ENCODE measurements at regions not wholly inside any gene's neighbourhood (a gene's known extent, or its start where the extent isn't known, plus 50 kb on each side); places are given as distances from the start of the nearest gene placed in this dataset.

- TF ChIP-seq CTCF (IDR thresholded peaks at IDR 0.05; ENCODE audit: insufficient read depth, low read depth, low read length) (no peak), EZH2 (IDR thresholded peaks at IDR 0.05; ENCODE audit: insufficient read depth, low read length) (no peak)
Observed at GRCh38 chr6:41420186-41420585, 84.8 kb downstream of the NCR2 start.

Measured in astrocyte (in vitro differentiated cells and primary cell).